ENCODE measurements at regions not wholly inside any gene's neighbourhood (a gene's known extent, or its start where the extent isn't known, plus 50 kb on each side); places are given as distances from the start of the nearest gene placed in this dataset.
"Not testable (repeated sequence)": the region's sequence is repeated elsewhere in the genome, so short reads cannot be mapped to it uniquely, and the experiment has no call there.

DNA sequence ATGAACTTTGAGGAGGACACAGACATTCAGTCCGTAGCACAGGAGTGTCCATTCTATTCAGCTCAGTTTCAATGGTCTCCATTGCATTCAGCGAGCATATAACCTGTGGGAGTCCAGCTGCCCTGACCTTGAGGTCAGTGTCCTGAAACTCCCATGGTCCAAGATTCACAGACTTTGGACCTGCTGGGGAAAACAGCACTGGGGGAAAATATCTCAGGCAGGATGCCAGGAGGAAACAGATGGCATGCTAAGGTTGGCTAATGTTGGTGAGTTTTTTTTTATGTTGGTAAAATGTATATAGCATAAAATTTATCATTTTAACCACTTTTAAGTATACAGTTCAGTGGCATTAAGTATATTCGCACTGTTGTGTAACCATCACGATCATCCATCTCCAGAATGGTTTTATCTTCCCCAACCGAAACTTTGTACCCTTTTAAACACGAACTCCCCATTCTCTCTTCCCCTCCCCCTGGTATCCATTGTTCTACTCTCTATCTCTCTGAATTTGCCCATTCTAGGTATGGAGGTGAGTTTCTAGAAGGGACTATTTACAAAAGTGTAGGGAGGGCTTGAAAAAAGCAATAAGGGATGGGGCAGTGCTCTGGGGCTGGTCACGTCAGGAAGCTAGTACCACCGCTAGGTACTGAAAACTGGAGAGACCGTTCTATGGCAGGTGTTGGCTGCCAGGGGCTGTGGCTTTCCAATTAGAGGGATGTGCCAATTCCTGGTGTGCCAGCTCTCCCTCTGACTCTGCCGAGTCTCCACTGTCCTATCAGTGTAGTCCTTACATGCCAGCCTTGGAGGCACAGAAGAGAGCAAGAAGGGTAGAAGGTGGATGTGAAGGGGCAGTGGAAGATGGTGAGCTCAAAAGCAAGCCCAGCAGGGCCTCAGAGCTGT is 85.3 kb downstream of the FOXD2 start:
- DNase-seq, result no peak

DNA sequence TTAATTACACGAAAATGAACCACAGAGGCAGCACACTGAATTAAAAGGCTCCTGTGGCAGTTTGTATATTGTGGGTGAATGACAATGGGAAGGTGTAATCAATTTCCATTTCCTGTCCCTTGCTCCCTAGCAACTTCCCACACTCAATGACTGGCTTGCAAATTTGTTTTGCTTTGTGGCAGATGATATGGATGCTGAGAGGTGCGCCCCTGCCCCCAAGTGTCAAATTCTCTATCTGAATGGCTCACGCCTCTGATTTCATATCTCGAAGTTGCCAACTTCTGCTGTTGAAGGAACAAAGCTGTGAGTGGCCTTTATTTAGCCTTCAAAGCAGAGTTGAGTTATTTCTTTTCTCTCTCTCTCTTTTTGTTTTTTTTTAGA is 86.0 kb downstream of the FOXD2 start:
- DNase-seq, result no peak

GRCh38 chr1:47524272-47524671 is 86.4 kb downstream of the FOXD2 start:
- DNase-seq, result no peak

DNA sequence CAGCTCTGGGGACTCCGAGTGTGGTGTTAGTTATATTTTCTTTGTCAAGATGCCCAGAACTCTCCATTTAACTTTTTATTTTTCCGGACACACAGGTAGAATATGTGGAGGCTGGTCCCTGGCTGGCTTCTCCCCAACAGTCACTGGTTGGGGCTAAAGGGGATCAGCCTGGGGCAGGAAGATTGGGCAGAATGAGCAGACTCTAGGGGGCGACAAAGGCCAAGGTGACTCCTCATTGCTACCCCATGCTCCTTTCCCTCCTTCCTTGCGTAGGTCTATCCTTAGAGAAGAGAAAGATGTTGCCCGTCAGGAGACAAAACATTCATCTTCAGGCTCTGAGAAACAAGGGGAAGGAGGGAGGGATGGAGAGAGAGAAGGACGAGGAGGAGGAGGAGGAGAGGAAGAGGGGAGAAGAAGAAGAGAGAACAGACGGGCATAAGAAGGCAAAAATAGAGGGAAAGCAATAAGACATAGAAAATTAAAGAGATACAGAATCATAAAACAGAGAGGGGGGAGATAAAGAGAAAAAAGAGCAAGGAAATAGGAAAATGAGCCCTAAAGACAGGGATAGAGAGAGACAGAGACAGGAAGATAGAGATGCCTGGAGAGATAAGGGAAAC is 89.9 kb downstream of the FOXD2 start:
- no peak for DNase-seq

DNA sequence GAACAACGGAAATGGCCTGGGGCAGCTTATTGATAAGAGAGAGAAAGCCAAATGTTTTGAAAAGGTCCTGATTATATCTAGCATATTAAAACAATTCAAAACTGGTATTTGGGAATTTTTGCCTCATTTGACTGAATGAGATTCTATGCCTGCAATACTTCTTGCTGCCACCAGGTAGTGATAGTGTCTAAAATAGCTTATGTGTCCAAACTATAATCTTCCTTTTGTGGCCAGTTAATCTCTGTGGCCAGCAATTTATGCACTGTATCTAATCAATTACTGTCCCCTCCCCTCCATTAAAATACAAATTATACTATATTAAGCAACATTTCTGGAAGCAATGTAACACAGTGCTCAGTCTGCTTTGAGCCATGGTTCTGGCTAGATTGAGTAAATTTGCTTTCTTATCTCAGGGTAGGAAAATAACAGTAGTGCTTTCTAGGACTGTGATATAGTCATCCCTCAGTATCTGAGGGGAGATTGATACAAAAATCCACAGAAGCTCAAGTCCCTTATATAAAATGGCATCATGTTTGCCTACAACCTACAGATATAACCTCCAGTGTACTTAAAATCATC is 91.8 kb downstream of the FOXD2 start:
- no peak for DNase-seq

GRCh38 chr1:47532921-47533792 is 95.3 kb downstream of the FOXD2 start:
- DNase-seq, result peak; percentile 87

DNA sequence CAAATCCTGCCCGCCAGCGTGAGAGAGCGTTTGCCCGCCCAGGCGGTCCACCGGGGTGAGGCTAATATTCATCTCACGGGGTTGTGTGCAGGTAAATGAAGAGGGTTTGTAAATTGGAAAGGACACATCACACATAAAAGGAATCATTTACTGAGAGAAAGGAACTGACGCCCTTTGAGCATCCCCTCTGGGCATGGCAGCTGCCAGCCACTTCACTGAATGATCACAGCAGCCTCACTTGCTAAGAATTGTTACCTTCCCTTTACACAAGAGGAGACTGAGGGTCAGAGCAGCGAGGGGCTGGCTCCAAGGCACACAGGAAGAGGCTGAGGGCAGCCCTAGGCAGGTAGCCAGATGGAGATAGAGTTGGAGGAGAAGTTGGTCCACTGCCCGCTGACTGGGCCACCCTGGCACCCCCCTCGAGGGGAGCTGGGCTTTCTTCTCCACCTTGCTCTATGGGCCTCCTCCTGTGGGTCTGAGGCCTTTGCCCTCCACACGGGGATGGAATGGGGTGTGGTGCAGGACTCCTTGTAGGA is 96.0 kb downstream of the FOXD2 start:
- peak; percentile 32 for DNase-seq

DNA sequence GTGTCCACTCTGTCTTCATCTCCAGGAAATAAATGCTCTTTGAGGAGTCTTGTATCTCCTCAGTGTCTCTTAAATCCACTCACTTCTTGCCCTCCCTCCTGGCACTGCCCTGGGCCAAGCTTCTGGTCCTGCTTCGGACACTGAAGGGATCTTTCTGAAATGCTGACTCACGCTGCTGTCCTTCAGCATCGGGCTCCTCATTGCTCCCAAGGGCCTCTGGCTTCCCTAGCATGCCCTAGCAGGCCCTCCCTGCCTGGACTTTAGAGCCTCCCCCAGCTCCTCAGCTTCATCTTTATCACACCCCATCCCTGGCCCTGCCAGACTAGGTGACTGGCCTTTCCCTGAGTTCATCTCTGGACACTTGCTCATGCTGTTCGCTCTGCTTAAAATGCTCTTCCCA is 96.6 kb downstream of the FOXD2 start:
- DNase-seq, result no peak

GRCh38 chr1:47536646-47537118 is 98.8 kb downstream of the FOXD2 start:
- no peak for DNase-seq

GRCh38 chr1:47537268-47537667 is 99.4 kb downstream of the FOXD2 start:
- no peak for DNase-seq

GRCh38 chr1:47537966-47538365 is 100.1 kb downstream of the FOXD2 start:
- DNase-seq, result no peak

DNA sequence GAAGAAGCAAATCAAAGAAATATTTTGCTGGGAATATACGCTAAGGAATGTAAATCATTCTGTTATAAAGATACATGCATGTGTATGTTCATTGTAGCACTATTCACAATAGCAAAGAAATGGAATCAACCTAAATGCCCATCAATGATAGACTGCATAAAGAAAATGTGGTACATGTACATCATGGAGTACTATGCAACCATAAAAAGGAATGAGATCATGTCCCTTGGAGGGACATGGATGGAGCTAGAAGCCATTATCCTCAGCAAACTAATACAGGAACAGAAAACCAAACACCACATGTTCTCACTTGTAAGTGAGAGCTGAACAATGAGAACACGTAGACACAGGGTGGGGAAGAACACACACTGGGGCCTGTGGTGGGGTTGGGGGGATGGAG is 100.7 kb downstream of the FOXD2 start:
- DNase-seq, result not testable (repeated sequence)

GRCh38 chr1:47541705-47542104 is 103.9 kb downstream of the FOXD2 start:
- not testable (repeated sequence) for DNase-seq

GRCh38 chr1:47543089-47543488 is 105.2 kb downstream of the FOXD2 start:
- DNase-seq, result not testable (repeated sequence)

DNA sequence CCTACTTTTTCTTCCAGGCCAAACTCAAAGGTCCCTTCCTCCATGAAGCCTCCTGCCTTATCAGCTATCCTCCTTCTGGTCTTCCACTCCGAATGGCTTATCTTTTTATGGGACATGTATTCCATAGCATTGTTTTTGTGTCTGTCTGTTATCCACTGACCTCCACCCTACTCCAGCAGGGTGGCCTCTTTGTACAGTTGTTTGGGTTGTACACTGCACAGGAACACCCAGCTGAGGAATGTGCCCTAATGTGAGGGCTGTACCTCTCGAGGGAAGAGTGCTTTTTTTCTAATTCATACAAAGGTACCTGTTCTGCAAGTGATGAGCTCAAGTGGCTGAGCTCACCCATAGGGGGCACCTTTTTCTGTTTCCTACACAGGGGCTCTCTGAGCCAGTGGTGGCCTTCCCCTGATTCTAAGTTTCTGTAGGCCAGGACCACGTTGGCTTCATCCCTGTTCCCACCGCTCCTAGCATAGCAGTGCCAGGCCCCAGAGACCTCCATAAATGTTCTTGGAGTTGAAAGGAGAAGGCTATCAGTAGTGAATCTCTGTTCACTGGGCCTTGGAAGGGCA is 108.2 kb downstream of the FOXD2 start:
- DNase-seq, result no peak

- no peak for DNase-seq
Measured at GRCh38 chr1:47547753-47548573, 110.1 kb downstream of the FOXD2 start.

GRCh38 chr1:47548637-47549036 is 110.8 kb downstream of the FOXD2 start:
- DNase-seq, result no peak

DNA sequence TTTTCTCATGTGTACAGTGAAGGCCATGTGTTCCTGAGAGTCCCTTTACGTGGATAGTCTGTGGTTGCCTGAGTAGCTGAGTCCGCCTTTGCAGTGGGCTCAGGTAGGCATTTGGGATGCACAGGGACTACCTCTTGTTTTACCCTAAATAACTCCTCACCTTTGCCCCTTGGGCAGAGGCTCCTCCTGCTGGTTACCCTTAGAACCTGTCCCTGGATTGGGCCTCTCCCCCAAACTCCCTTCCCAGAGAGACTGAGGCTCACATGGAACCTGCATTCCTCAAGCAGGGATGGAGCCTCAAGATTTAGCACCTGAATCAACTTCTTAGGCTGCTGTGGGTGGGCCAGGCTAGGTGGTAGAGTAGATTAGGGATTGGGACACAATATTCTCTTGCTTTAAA is 111.7 kb downstream of the FOXD2 start:
- DNase-seq, result no peak

DNA sequence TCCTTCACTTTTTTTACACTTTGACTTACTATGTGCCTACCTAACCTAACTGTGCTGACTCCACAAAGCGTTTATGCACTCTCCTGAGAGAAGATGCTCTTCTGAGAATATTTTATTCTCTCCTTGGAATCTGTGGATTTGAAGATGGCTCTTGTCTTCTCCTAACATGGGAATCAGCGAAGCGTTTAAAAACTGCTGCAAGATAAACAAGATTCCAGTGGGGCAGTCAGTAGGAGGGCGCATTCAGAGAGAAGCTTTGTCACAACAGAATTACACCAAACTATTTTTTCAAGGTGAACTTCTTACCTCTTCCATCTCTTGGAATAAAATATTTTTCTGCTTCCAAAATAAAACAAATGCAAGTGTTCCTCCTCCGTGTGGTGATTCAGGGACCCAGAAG is 113.1 kb downstream of the FOXD2 start:
- DNase-seq, result no peak

GRCh38 chr1:47551971-47552528 is 114.2 kb downstream of the FOXD2 start:
- no peak for DNase-seq
